IMR-90 (cell line): ENCODE measurements at regions not wholly inside any gene's neighbourhood (a gene's known extent, or its start where the extent isn't known, plus 50 kb on each side); places are given as distances from the start of the nearest gene placed in this dataset.

Experiments used
- ATAC-seq: fragments of 200-7000 bp; cut with Tn5 transposase; 2 replicates; pipeline ENCODE4 v1.9.1; 2020; ENCODE audit warnings: low read depth, mild to moderate bottlenecking, moderate library complexity
- BruUV-seq: library from RNA; stranded (reverse); fragments of 400-500 nt; replicated peaks from 2 replicates; lab custom pipeline; 2021; lab: Mats Ljungman, UMichigan
- CTCF ChIA-PET: fragments of 300-600 bp; formaldehyde crosslinking; extraction: SDS; loops from one replicate; lab custom pipeline; 2021; ENCODE audit warnings: antibody characterized with exemption; lab: Yijun Ruan, JAX
- POLR2A ChIA-PET: fragments of 300-600 bp; sonication (Branson Sonifier 250); formaldehyde crosslinking; loops from one replicate; lab custom pipeline; 2022; ENCODE audit warnings: antibody characterized with exemption; ENCODE audit not compliant: unreplicated experiment; lab: Charles Lee
- DNase-seq: peaks from one replicate; pipeline ENCODE4 v3.0.0; 2013
- H2AFZ ChIP-seq: replicated peaks from 2 replicates; pipeline ENCODE3; 2013; ENCODE audit warnings: low read length, mild to moderate bottlenecking; ENCODE audit not compliant: poor library complexity
- H2AK5ac ChIP-seq: 2 replicates; pipeline ENCODE4 v1.6.1; 2013; ENCODE audit warnings: low read depth, low read length, inconsistent platforms
- H2AK9ac ChIP-seq: replicated peaks from 2 replicates; pipeline ENCODE3; 2013; ENCODE audit warnings: mild to moderate bottlenecking, low read depth, low read length, moderate library complexity; ENCODE audit not compliant: poor library complexity
- H2BK120ac ChIP-seq: 2 replicates; pipeline ENCODE4 v1.6.1; 2013; ENCODE audit warnings: low read depth, low read length, inconsistent platforms
- H2BK15ac ChIP-seq: 3 replicates; pipeline ENCODE4 v1.6.1; 2013; ENCODE audit warnings: low read depth, low read length, inconsistent platforms
- H2BK20ac ChIP-seq: 2 replicates; pipeline ENCODE4 v1.6.1; 2013; ENCODE audit warnings: low read depth, mild to moderate bottlenecking, inconsistent platforms, low read length, moderate library complexity
- H2BK5ac ChIP-seq: 2 replicates; pipeline ENCODE4 v1.6.1; 2013; ENCODE audit warnings: mild to moderate bottlenecking, low read depth, low read length, inconsistent platforms; ENCODE audit not compliant: poor library complexity, severe bottlenecking
- H3K14ac ChIP-seq: replicated peaks from 2 replicates; pipeline ENCODE4 v1.6.1; 2013; ENCODE audit warnings: low read depth, low read length, inconsistent platforms
- H3K18ac ChIP-seq: 2 replicates; pipeline ENCODE4 v1.6.1; 2013; ENCODE audit warnings: low read depth, low read length, control low read depth
- H3K23ac ChIP-seq: 2 replicates; pipeline ENCODE4 v1.6.1; 2013; ENCODE audit warnings: low read depth, low read length, inconsistent platforms
- H3K27ac ChIP-seq: 2 replicates; pipeline ENCODE4 v1.5.1; 2013; ENCODE audit warnings: mild to moderate bottlenecking, control low read depth, low read length; ENCODE audit not compliant: insufficient read depth
- H3K27me3 ChIP-seq: 2 replicates; pipeline ENCODE4 v1.6.1; 2013; ENCODE audit warnings: low read length; ENCODE audit not compliant: control insufficient read depth, insufficient read depth
- H3K36me3 ChIP-seq: 2 replicates; pipeline ENCODE4 v1.6.1; 2013; ENCODE audit warnings: low read length, mixed read lengths; ENCODE audit not compliant: control insufficient read depth, insufficient read depth
- H3K4ac ChIP-seq: 2 replicates; pipeline ENCODE4 v1.6.1; 2013; ENCODE audit warnings: low read depth, low read length, inconsistent platforms
- H3K4me1 ChIP-seq: 2 replicates; pipeline ENCODE4 v1.6.1; 2013; ENCODE audit warnings: low read length, mixed read lengths; ENCODE audit not compliant: control insufficient read depth, insufficient read depth
- H3K4me2 ChIP-seq: 2 replicates; pipeline ENCODE4 v1.6.1; 2013; ENCODE audit warnings: low read depth, mild to moderate bottlenecking, control low read depth, low read length, moderate library complexity
- H3K4me3 ChIP-seq: 2 replicates; pipeline ENCODE4 v1.5.1; 2013; ENCODE audit warnings: low read depth, mild to moderate bottlenecking, control low read depth, low read length, moderate library complexity; ENCODE audit not compliant: insufficient read depth
- H3K56ac ChIP-seq: 2 replicates; pipeline ENCODE4 v1.6.1; 2013; ENCODE audit warnings: low read length, inconsistent platforms; ENCODE audit not compliant: insufficient read depth; ENCODE audit errors: extremely low read depth
- H3K79me1 ChIP-seq, 2 experiments: 2 replicates each; pipeline ENCODE4 v1.6.1; 2013; ENCODE audit warnings: low read length in 2 of 2, inconsistent platforms in 1 of 2, low read depth in 1 of 2
- H3K9ac ChIP-seq: 2 replicates; pipeline ENCODE4 v1.6.1; 2013; ENCODE audit warnings: low read depth, low read length, control low read depth
- H3K9me1 ChIP-seq: 2 replicates; pipeline ENCODE4 v1.6.1; 2013; ENCODE audit warnings: low read length, inconsistent platforms; ENCODE audit not compliant: insufficient read depth
- H3K9me3 ChIP-seq: 2 replicates; pipeline ENCODE4 v1.6.1; 2013; ENCODE audit warnings: low read length; ENCODE audit not compliant: control insufficient read depth, insufficient read depth
- H4K20me1 ChIP-seq: 2 replicates; pipeline ENCODE4 v1.6.1; 2013; ENCODE audit warnings: low read length, inconsistent platforms; ENCODE audit not compliant: insufficient read depth
- H4K5ac ChIP-seq: 2 replicates; pipeline ENCODE4 v1.6.1; 2013; ENCODE audit warnings: mild to moderate bottlenecking, low read depth, low read length, control low read depth
- H4K8ac ChIP-seq, 2 experiments: 2 replicates each; pipeline ENCODE4 v1.6.1; 2013; ENCODE audit warnings: low read depth in 2 of 2, low read length in 2 of 2, control low read depth in 1 of 2, inconsistent platforms in 1 of 2
- H4K91ac ChIP-seq: 2 replicates; pipeline ENCODE4 v1.6.1; 2013; ENCODE audit warnings: low read depth, low read length, inconsistent platforms; ENCODE audit not compliant: insufficient read depth
- BHLHE40 ChIP-seq: fragments of 150-350 bp; IDR thresholded peaks from 2 replicates; pipeline ENCODE4 v1.6.1; 2016; ENCODE audit warnings: mild to moderate bottlenecking, low read depth, low read length
- CEBPB ChIP-seq: IDR thresholded peaks from 2 replicates; pipeline ENCODE4 v1.6.1; 2012; ENCODE audit warnings: low read depth, low read length, improper control_type of control experiment
- CHD1 ChIP-seq: IDR thresholded peaks from 2 replicates; pipeline ENCODE4 v1.6.1; 2012; ENCODE audit warnings: low read depth, low read length, improper control_type of control experiment
- CTCF ChIP-seq: conservative IDR thresholded peaks from 2 replicates; pipeline ENCODE4 v1.5.1; 2012; ENCODE audit warnings: mild to moderate bottlenecking, low read depth, low read length, improper control_type of control experiment
- ELK1 ChIP-seq: fragments of 150-350 bp; IDR thresholded peaks from 2 replicates; pipeline ENCODE4 v1.6.1; 2016; ENCODE audit warnings: low read depth, mild to moderate bottlenecking, low read length, moderate library complexity, borderline replicate concordance
- FOS ChIP-seq: fragments of 150-350 bp; IDR thresholded peaks from 2 replicates; pipeline ENCODE4 v1.6.1; 2016; ENCODE audit warnings: low read depth, low read length
- MXI1 ChIP-seq: IDR thresholded peaks from 2 replicates; pipeline ENCODE4 v1.6.1; 2012; ENCODE audit warnings: low read depth, mild to moderate bottlenecking, low read length, moderate library complexity, borderline replicate concordance
- POLR2A ChIP-seq: IDR thresholded peaks from 2 replicates; pipeline ENCODE4 v1.6.1; 2012; ENCODE audit warnings: mild to moderate bottlenecking, low read depth, low read length
- RAD21 ChIP-seq: IDR thresholded peaks from 2 replicates; pipeline ENCODE4 v1.6.1; 2012; ENCODE audit warnings: low read length, improper control_type of control experiment
- RFX5 ChIP-seq: IDR thresholded peaks from 2 replicates; pipeline ENCODE4 v1.8.0; 2012; ENCODE audit warnings: low read depth, mild to moderate bottlenecking, low read length, moderate library complexity
- WGBS, 2 experiments: methylation state at CpG; one replicate each; pipeline versions ENCODE4 v1.1.5 to v1.1.7; 2013; ENCODE audit warnings: missing lambda C conversion rate in 2 of 2; ENCODE audit not compliant: insufficient read length in 1 of 2; ENCODE audit errors: extremely low coverage in 2 of 2; 5-methylcytosine and 5-hydroxymethylcytosine counted together
- dilution Hi-C: fragments of 300-500 bp; cut with HindIII; formaldehyde crosslinking; loops from one replicate; pipeline ENCODE4 v1.14.3; 2018; ENCODE audit warnings: low sequenced_read_pairs; ENCODE audit not compliant: unreplicated experiment
- in situ Hi-C: fragments of 300-500 bp; cut with MboI; formaldehyde crosslinking; loops from 3 replicates; pipeline ENCODE4 v1.14.3; 2019; ENCODE audit warnings: low sequenced_read_pairs, inconsistent platforms, mixed read lengths
- intact Hi-C: fragments of 100-400 bp; cut with micrococcal nuclease; formaldehyde crosslinking; loops from 2 replicates; pipeline ENCODE4 v1.10.0; 2022

GRCh38 chr7:27382307-27382706 lies 139.7 kb downstream of the EVX1 start:
- Histone ChIP-seq H4K8ac (no peak overlapping the region), H3K23ac (no peak overlapping the region), H2BK120ac (no peak overlapping the region), H3K9me3 (no peaks in the 10 kb centered on the region), H2AK9ac (no peak overlapping the region), H2AK5ac (no peak overlapping the region), H4K91ac (no peak overlapping the region), H2BK15ac (no peak overlapping the region), H3K4me2 (no peak overlapping the region), H2BK20ac (no peak overlapping the region), H2AFZ (no peak overlapping the region), H2BK5ac (no peak overlapping the region), H3K27me3 (peaks cover 9% of the 10 kb centered on the region), H3K9ac (no peak overlapping the region), H3K36me3 (no peaks in the 10 kb centered on the region), H3K4me1 (no peaks in the 10 kb centered on the region), H3K56ac (no peak overlapping the region), H4K5ac (no peak overlapping the region), H3K4me3 (no peak overlapping the region), H3K18ac (no peak overlapping the region), H3K79me1 (no peaks in the 10 kb centered on the region), H3K14ac (no peak overlapping the region), H3K9me1 (no peaks in the 10 kb centered on the region), H3K4ac (no peak overlapping the region), H3K27ac (no peak overlapping the region), H4K20me1 (no peaks in the 10 kb centered on the region)
- intact Hi-C loops = no loop called here
- WGBS, 2 experiments = no CpG with 5 or more reads among the region's 4 CpGs
- ATAC-seq (no peak), DNase-seq (no peak)
- ChIA-PET CTCF (no interaction called here), POLR2A (no interaction called here)
- dilution Hi-C loops = no loop called here
- no TSS peak for BruUV-seq
- in situ Hi-C loops = no loop called here
- TF ChIP-seq FOS (no peak), CEBPB (no peak), BHLHE40 (no peak), MXI1 (no peak), CHD1 (no peak), RAD21 (no peak), RFX5 (no peak), POLR2A (no peak), CTCF (no peak), ELK1 (no peak)
